Esophagus squamous epithelium (tissue), 5 donors: ENCODE measurements at regions not wholly inside any gene's neighbourhood (a gene's known extent, or its start where the extent isn't known, plus 50 kb on each side); places are given as distances from the start of the nearest gene placed in this dataset.

Experiments used
- DNase-seq: peaks from one replicate; lab custom pipeline; 2025; lab: John Stamatoyannopoulos, UW
- H3K27ac ChIP-seq, 4 donors: fragments of 200-600 bp; sonication (generic); one replicate each; pipeline ENCODE4 v1.5.1; 2016 to 2019; ENCODE audit warnings: mild to moderate bottlenecking in 1 of 4
- H3K27me3 ChIP-seq, 4 donors: fragments of 200-600 bp; sonication (generic); 1 replicate in 3 of 4; 2 replicates in 1 of 4; pipeline versions ENCODE4 v1.5.1 to v1.6.0; 2017 to 2021; ENCODE audit warnings: antibody characterized with exemption in 1 of 4
- H3K36me3 ChIP-seq, 3 donors: fragments of 200-600 bp; sonication (generic); one replicate each; pipeline ENCODE4 v1.5.1; 2016 to 2019
- H3K4me1 ChIP-seq, 3 donors: fragments of 200-600 bp; sonication (generic); one replicate each; pipeline ENCODE4 v1.5.1; 2017 to 2019
- H3K4me3 ChIP-seq, 4 donors: fragments of 200-600 bp; sonication (generic); 1 replicate in 3 of 4; 2 replicates in 1 of 4; pipeline ENCODE4 v1.5.1; 2016 to 2019; ENCODE audit warnings: mild to moderate bottlenecking in 2 of 4, moderate library complexity in 1 of 4
- H3K9me3 ChIP-seq, 3 donors: fragments of 200-600 bp; sonication (generic); one replicate each; pipeline ENCODE4 v1.5.1; 2016 to 2019
- POLR2A ChIP-seq, 4 donors: fragments of 450-650 bp; IDR thresholded peaks; one replicate each; pipeline ENCODE4 v1.6.1; 2017; ENCODE audit warnings: antibody characterized with exemption in 4 of 4, mild to moderate bottlenecking in 4 of 4, moderate library complexity in 3 of 4
- WGBS, 2 donors: methylation state at CpG; one replicate each; pipeline ENCODE4 v1.1.5; 2018; 5-methylcytosine and 5-hydroxymethylcytosine counted together
- intact Hi-C: fragments of 100-400 bp; cut with DNase I; formaldehyde crosslinking; loops from one replicate; pipeline ENCODE4 v1.15.0; 2022
- TF ChIP-seq, protein P1 (sequence below), 6 experiments: fragments of 450-650 bp in 4 of 6; fragments of 200-600 bp in 2 of 6; sonication (generic) in 2 of 6; IDR thresholded peaks; one replicate each; pipeline ENCODE4 v1.5.1; 2016 to 2019; ENCODE audit warnings: antibody characterized with exemption in 6 of 6, mild to moderate bottlenecking in 4 of 6, moderate library complexity in 4 of 6
- donor health status: DM: yes; HTN: yes; CAD: no.

- intact Hi-C loops: no loop called here
- WGBS, 2 donors: 75 to 93% methylated on average over 8 to 9 of the region's 9 CpGs
- no peaks in the 10 kb centered on the region for H3K36me3 ChIP-seq
- no peaks in the 10 kb centered on the region for H3K27me3 ChIP-seq
- peaks cover 0 to 8% (median 0%) of the 10 kb centered on the region in 3 donors for H3K4me1 ChIP-seq
- H3K4me3 ChIP-seq: no peak overlapping the region
- no peaks in the 10 kb centered on the region for H3K9me3 ChIP-seq
- DNase-seq: no peak
- TF ChIP-seq POLR2A (IDR thresholded peaks at IDR 0.05): no peak
- TF ChIP-seq, protein P1, sequence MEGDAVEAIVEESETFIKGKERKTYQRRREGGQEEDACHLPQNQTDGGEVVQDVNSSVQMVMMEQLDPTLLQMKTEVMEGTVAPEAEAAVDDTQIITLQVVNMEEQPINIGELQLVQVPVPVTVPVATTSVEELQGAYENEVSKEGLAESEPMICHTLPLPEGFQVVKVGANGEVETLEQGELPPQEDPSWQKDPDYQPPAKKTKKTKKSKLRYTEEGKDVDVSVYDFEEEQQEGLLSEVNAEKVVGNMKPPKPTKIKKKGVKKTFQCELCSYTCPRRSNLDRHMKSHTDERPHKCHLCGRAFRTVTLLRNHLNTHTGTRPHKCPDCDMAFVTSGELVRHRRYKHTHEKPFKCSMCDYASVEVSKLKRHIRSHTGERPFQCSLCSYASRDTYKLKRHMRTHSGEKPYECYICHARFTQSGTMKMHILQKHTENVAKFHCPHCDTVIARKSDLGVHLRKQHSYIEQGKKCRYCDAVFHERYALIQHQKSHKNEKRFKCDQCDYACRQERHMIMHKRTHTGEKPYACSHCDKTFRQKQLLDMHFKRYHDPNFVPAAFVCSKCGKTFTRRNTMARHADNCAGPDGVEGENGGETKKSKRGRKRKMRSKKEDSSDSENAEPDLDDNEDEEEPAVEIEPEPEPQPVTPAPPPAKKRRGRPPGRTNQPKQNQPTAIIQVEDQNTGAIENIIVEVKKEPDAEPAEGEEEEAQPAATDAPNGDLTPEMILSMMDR (IDR thresholded peaks at IDR 0.05): no peak
- H3K27ac ChIP-seq: no peak overlapping the region
Measured at GRCh38 chr18:10205151-10205550, 249.3 kb upstream of the APCDD1 start.

GRCh38 chr18:10207682-10208345, 246.6 kb upstream of the APCDD1 start:
- Histone ChIP-seq H3K27me3 (no peaks in the 10 kb centered on the region), H3K4me1 (peaks cover 0 to 8% (median 0%) of the 10 kb centered on the region in 3 donors), H3K27ac (no peak overlapping the region), H3K4me3 (no peak overlapping the region), H3K36me3 (no peaks in the 10 kb centered on the region), H3K9me3 (no peaks in the 10 kb centered on the region)
- TF ChIP-seq, protein P1 (IDR thresholded peaks at IDR 0.05): no peak
- TF ChIP-seq POLR2A (IDR thresholded peaks at IDR 0.05): no peak
- intact Hi-C loops: no loop called here
- no peak for DNase-seq
- WGBS, 2 donors: 34 to 40% methylated on average over 3 of the region's 3 CpGs

- Histone ChIP-seq H3K27me3 (no peaks in the 10 kb centered on the region), H3K4me3 (no peak overlapping the region), H3K36me3 (no peaks in the 10 kb centered on the region), H3K9me3 (no peaks in the 10 kb centered on the region), H3K27ac (no peak overlapping the region), H3K4me1 (peaks cover 0 to 8% (median 0%) of the 10 kb centered on the region in 3 donors)
- TF ChIP-seq, protein P1 (IDR thresholded peaks at IDR 0.05): no peak
- no peak for TF ChIP-seq POLR2A (IDR thresholded peaks at IDR 0.05)
- intact Hi-C loops: no loop called here
- DNase-seq: no peak
- 94 to 96% methylated on average over 8 of the region's 8 CpGs for WGBS, 2 donors
Measured at GRCh38 chr18:10209302-10209701, 245.1 kb upstream of the APCDD1 start.

- Histone ChIP-seq H3K27me3 (no peaks in the 10 kb centered on the region), H3K4me1 (peaks cover 0 to 8% (median 0%) of the 10 kb centered on the region in 3 donors), H3K9me3 (no peaks in the 10 kb centered on the region), H3K27ac (no peak overlapping the region), H3K4me3 (no peak overlapping the region), H3K36me3 (no peaks in the 10 kb centered on the region)
- DNase-seq: no peak
- intact Hi-C loops: no loop called here
- TF ChIP-seq, protein P1 (IDR thresholded peaks at IDR 0.05): no peak
- TF ChIP-seq POLR2A (IDR thresholded peaks at IDR 0.05): no peak
- 87 to 90% methylated on average over 6 of the region's 6 CpGs for WGBS, 2 donors
Measured at GRCh38 chr18:10210057-10210633, 244.3 kb upstream of the APCDD1 start.

GRCh38 chr18:10213526-10213925, 240.9 kb upstream of the APCDD1 start:
- no peak overlapping the region for H3K4me3 ChIP-seq
- TF ChIP-seq, protein P1 (IDR thresholded peaks at IDR 0.05): no peak
- no peak for TF ChIP-seq POLR2A (IDR thresholded peaks at IDR 0.05)
- no peaks in the 10 kb centered on the region for H3K4me1 ChIP-seq
- H3K27ac ChIP-seq: no peak overlapping the region
- intact Hi-C loops: no loop called here
- H3K36me3 ChIP-seq: no peaks in the 10 kb centered on the region
- H3K27me3 ChIP-seq: no peaks in the 10 kb centered on the region
- H3K9me3 ChIP-seq: no peaks in the 10 kb centered on the region
- no peak for DNase-seq
- WGBS, 2 donors: 29 to 38% methylated on average over 3 of the region's 3 CpGs
